H1 (cell line): ENCODE measurements at regions not wholly inside any gene's neighbourhood (a gene's known extent, or its start where the extent isn't known, plus 50 kb on each side); places are given as distances from the start of the nearest gene placed in this dataset.

Experiments
- ASH2L ChIP-seq: fragments of 200-600, 300-600 bp; sonication (generic); IDR thresholded peaks from one replicate; pipeline ENCODE4 v1.7.1; 2017; ENCODE audit warnings: low read length
- CTCF ChIP-seq, 3 experiments: IDR thresholded peaks; 1 replicate in 2 of 3; 2 replicates in 1 of 3; pipeline versions ENCODE4 v1.5.1 to v1.6.1; 2011; ENCODE audit warnings: low read length in 3 of 3, mild to moderate bottlenecking in 3 of 3, inconsistent platforms in 2 of 3, low read depth in 1 of 3, moderate library complexity in 1 of 3; ENCODE audit not compliant: insufficient read depth in 1 of 3; ENCODE audit errors: control extremely low read depth in 1 of 3
- EGR1 ChIP-seq: IDR thresholded peaks from 2 replicates; pipeline ENCODE4 v1.6.1; 2011; ENCODE audit warnings: low read depth, low read length, borderline replicate concordance
- EZH2 ChIP-seq: fragments of 200-600 bp; sonication (generic); IDR thresholded peaks from 2 replicates; pipeline ENCODE4 v1.7.1; 2012; ENCODE audit warnings: low read depth, mild to moderate bottlenecking, moderate library complexity, low read length, inconsistent platforms; ENCODE audit not compliant: severe bottlenecking
- MAFK ChIP-seq: IDR thresholded peaks from 2 replicates; pipeline ENCODE4 v1.6.1; 2012; ENCODE audit warnings: low read depth, mild to moderate bottlenecking, improper control_type of control experiment, low read length
- PHF8 ChIP-seq: fragments of 200-600 bp; sonication (generic); conservative IDR thresholded peaks from 2 replicates; pipeline ENCODE4 v1.7.1; 2012; ENCODE audit warnings: low read depth, mild to moderate bottlenecking, inconsistent platforms, low read length, moderate library complexity
- POLR2A ChIP-seq, 2 experiments: IDR thresholded peaks; 1 replicate in 1 of 2; 2 replicates in 1 of 2; pipeline ENCODE4 v1.6.1; 2011; ENCODE audit warnings: low read depth in 2 of 2, low read length in 2 of 2, mild to moderate bottlenecking in 2 of 2; ENCODE audit errors: control extremely low read depth in 1 of 2
- SIX5 ChIP-seq: IDR thresholded peaks from 2 replicates; pipeline ENCODE4 v1.6.1; 2011; ENCODE audit warnings: mild to moderate bottlenecking, low read depth, low read length
- YY1 ChIP-seq: IDR thresholded peaks from 2 replicates; pipeline ENCODE4 v1.6.1; 2011; ENCODE audit warnings: low read depth, mild to moderate bottlenecking, low read length
- TF ChIP-seq, protein P1 (sequence below): IDR thresholded peaks from 2 replicates; pipeline ENCODE4 v1.6.1; 2012; ENCODE audit warnings: inconsistent platforms

- TF ChIP-seq SIX5 (no peak), POLR2A (IDR thresholded peaks at IDR 0.05; ENCODE audit: control extremely low read depth in 1 of 2, low read depth in 2 of 2, low read length in 2 of 2) (no peak), PHF8 (no peak), CTCF (IDR thresholded peaks at IDR 0.05; ENCODE audit: control extremely low read depth in 1 of 3, insufficient read depth in 1 of 3, low read depth in 1 of 3, low read length in 3 of 3) (no peak), MAFK (no peak), ASH2L (no peak), EGR1 (no peak), EZH2 (no peak), YY1 (no peak)
- TF ChIP-seq, protein P1, sequence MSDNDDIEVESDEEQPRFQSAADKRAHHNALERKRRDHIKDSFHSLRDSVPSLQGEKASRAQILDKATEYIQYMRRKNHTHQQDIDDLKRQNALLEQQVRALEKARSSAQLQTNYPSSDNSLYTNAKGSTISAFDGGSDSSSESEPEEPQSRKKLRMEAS: no peak
Measured at GRCh38 chr15:59945036-59945435, 59.1 kb upstream of the FOXB1 start.
